ENCODE measurements at regions not wholly inside any gene's neighbourhood (a gene's known extent, or its start where the extent isn't known, plus 50 kb on each side); places are given as distances from the start of the nearest gene placed in this dataset.
A peak's percentile ranks its signal among the peaks of the same experiment; 100 is the strongest.

- no peaks in the 10 kb centered on the region for H3K4me1 ChIP-seq
- H3K36me3 ChIP-seq, result no peaks in the 10 kb centered on the region
- no peak overlapping the region for H3K4me3 ChIP-seq
- no peak for DNase-seq
- no peaks in the 10 kb centered on the region for H3K9me3 ChIP-seq
- no peak for ATAC-seq
- TF ChIP-seq POLR2A (IDR thresholded peaks at IDR 0.05) (no peak), CTCF (IDR thresholded peaks at IDR 0.05) (no peak)
- intact Hi-C loops (cut with DNase I), result no loop called here
- H3K27ac ChIP-seq, result no peak overlapping the region
- 37% methylated on average over 6 of the region's 6 CpGs for WGBS (ENCODE audit: insufficient coverage, low coverage, low lambda C conversion rate, missing lambda C conversion rate)
- H3K27me3 ChIP-seq, result no peaks in the 10 kb centered on the region
Observed at GRCh38 chr13:106034201-106034600, 501.3 kb downstream of the EFNB2 start.

GRCh38 chr13:106033659-106034058, 501.8 kb downstream of the EFNB2 start:
- no peaks in the 10 kb centered on the region for H3K27me3 ChIP-seq
- H3K36me3 ChIP-seq, result no peaks in the 10 kb centered on the region
- DNase-seq (no peak), ATAC-seq (peak in 2 of 4 donors; percentile 27 to 28)
- H3K4me3 ChIP-seq, result no peak overlapping the region
- WGBS (ENCODE audit: insufficient coverage, low coverage, low lambda C conversion rate, missing lambda C conversion rate), result 12% methylated on average over 2 of the region's 2 CpGs
- no peaks in the 10 kb centered on the region for H3K9me3 ChIP-seq
- TF ChIP-seq POLR2A (IDR thresholded peaks at IDR 0.05) (no peak), CTCF (IDR thresholded peaks at IDR 0.05) (peak in 3 of 4 donors; percentile 7 to 12 (median 10))
- no peak overlapping the region for H3K27ac ChIP-seq
- intact Hi-C loops (cut with DNase I), result no loop called here
- H3K4me1 ChIP-seq, result no peaks in the 10 kb centered on the region

GRCh38 chr13:106032441-106032840, 503.0 kb downstream of the EFNB2 start:
- Histone ChIP-seq H3K4me1 (no peaks in the 10 kb centered on the region), H3K9me3 (no peaks in the 10 kb centered on the region), H3K4me3 (no peak overlapping the region), H3K27me3 (no peaks in the 10 kb centered on the region), H3K27ac (no peak overlapping the region), H3K36me3 (no peaks in the 10 kb centered on the region)
- intact Hi-C loops (cut with DNase I), result no loop called here
- DNase-seq (no peak), ATAC-seq (no peak)
- TF ChIP-seq CTCF (IDR thresholded peaks at IDR 0.05) (no peak), POLR2A (IDR thresholded peaks at IDR 0.05) (no peak)
- WGBS (ENCODE audit: insufficient coverage, low coverage, low lambda C conversion rate, missing lambda C conversion rate), result 79% methylated on average over 2 of the region's 2 CpGs

GRCh38 chr13:106029676-106030290, 505.7 kb downstream of the EFNB2 start:
- ATAC-seq (no peak), DNase-seq (no peak)
- Histone ChIP-seq H3K36me3 (no peaks in the 10 kb centered on the region), H3K4me1 (no peaks in the 10 kb centered on the region), H3K27me3 (no peaks in the 10 kb centered on the region), H3K9me3 (no peaks in the 10 kb centered on the region), H3K27ac (no peak overlapping the region), H3K4me3 (no peak overlapping the region)
- WGBS (ENCODE audit: insufficient coverage, low coverage, low lambda C conversion rate, missing lambda C conversion rate), result 50% methylated on average over 7 of the region's 7 CpGs
- TF ChIP-seq POLR2A (IDR thresholded peaks at IDR 0.05), result no peak
- no peak for TF ChIP-seq CTCF (IDR thresholded peaks at IDR 0.05)
- intact Hi-C loops (cut with DNase I), result no loop called here

GRCh38 chr13:106028911-106029310, 506.6 kb downstream of the EFNB2 start:
- Histone ChIP-seq H3K27me3 (no peaks in the 10 kb centered on the region), H3K4me3 (no peak overlapping the region), H3K36me3 (no peaks in the 10 kb centered on the region), H3K9me3 (no peaks in the 10 kb centered on the region), H3K27ac (no peak overlapping the region), H3K4me1 (no peaks in the 10 kb centered on the region)
- no peak for TF ChIP-seq POLR2A (IDR thresholded peaks at IDR 0.05)
- no peak for TF ChIP-seq CTCF (IDR thresholded peaks at IDR 0.05)
- DNase-seq (no peak), ATAC-seq (no peak)
- intact Hi-C loops (cut with DNase I), result no loop called here
- 63% methylated on average over 6 of the region's 6 CpGs for WGBS (ENCODE audit: insufficient coverage, low coverage, low lambda C conversion rate, missing lambda C conversion rate)

Measured in right lobe of liver (tissue), 6 donors.